ENCODE measurements at regions not wholly inside any gene's neighbourhood (a gene's known extent, or its start where the extent isn't known, plus 50 kb on each side); places are given as distances from the start of the nearest gene placed in this dataset.
"Not testable (repeated sequence)": the region's sequence is repeated elsewhere in the genome, so short reads cannot be mapped to it uniquely, and the experiment has no call there.

GRCh38 chr12:111150921-111151840, 217.7 kb downstream of the PHETA1 start:
- no peak for DNase-seq

GRCh38 chr12:111150360-111150759, 218.5 kb downstream of the PHETA1 start:
- no peak for DNase-seq

GRCh38 chr12:111149299-111149698, 219.6 kb downstream of the PHETA1 start:
- no peak for DNase-seq

GRCh38 chr12:111148005-111148404, 220.9 kb downstream of the PHETA1 start:
- no peak for DNase-seq

- no peak for DNase-seq
These were observed 222.9 kb upstream of the MYL2 start for GRCh38 chr12:111143271-111143670.

GRCh38 chr12:111141205-111141604, 220.8 kb upstream of the MYL2 start:
- DNase-seq, result no peak

- DNase-seq, result no peak
These were observed 217.6 kb upstream of the MYL2 start for GRCh38 chr12:111138016-111138415.

- DNase-seq, result no peak
These were observed 215.0 kb upstream of the MYL2 start for GRCh38 chr12:111135293-111135832.

GRCh38 chr12:111130336-111130735, 210.0 kb upstream of the MYL2 start:
- no peak for DNase-seq

- DNase-seq, result no peak
These were observed 208.9 kb upstream of the MYL2 start for GRCh38 chr12:111129149-111129767.

GRCh38 chr12:111126331-111126730, 206.0 kb upstream of the MYL2 start:
- DNase-seq, result no peak

- no peak for DNase-seq
These were observed 203.8 kb upstream of the MYL2 start for GRCh38 chr12:111124183-111124582.

GRCh38 chr12:111123390-111123789, 203.0 kb upstream of the MYL2 start:
- DNase-seq, result no peak

GRCh38 chr12:111122458-111122878, 202.1 kb upstream of the MYL2 start:
- DNase-seq, result no peak

- no peak for DNase-seq
These were observed 201.5 kb upstream of the MYL2 start for GRCh38 chr12:111121840-111122239.

GRCh38 chr12:111120578-111120977, 200.2 kb upstream of the MYL2 start:
- no peak for DNase-seq

- no peak for DNase-seq
These were observed 196.6 kb upstream of the MYL2 start for GRCh38 chr12:111117017-111117416.

- not testable (repeated sequence) for DNase-seq
These were observed 192.9 kb upstream of the MYL2 start for GRCh38 chr12:111113313-111113712.

- no peak for DNase-seq
These were observed 192.1 kb upstream of the MYL2 start for GRCh38 chr12:111112311-111113098.

- DNase-seq, result no peak
These were observed 191.3 kb upstream of the MYL2 start for GRCh38 chr12:111111681-111112080.

GRCh38 chr12:111110556-111110955, 190.2 kb upstream of the MYL2 start:
- no peak for DNase-seq

- no peak for DNase-seq
These were observed 188.3 kb upstream of the MYL2 start for GRCh38 chr12:111108726-111109125.
